ENCODE measurements at regions not wholly inside any gene's neighbourhood (a gene's known extent, or its start where the extent isn't known, plus 50 kb on each side); places are given as distances from the start of the nearest gene placed in this dataset.
A peak's percentile ranks its signal among the peaks of the same experiment; 100 is the strongest.

- DNase-seq (ENCODE audit: extremely low spot score in 2 of 2) = no peak
- Histone ChIP-seq H3K4me1 (no peaks in the 10 kb centered on the region), H3K27ac (no peak overlapping the region), H3K27me3 (no peaks in the 10 kb centered on the region), H3K4me3 (no peak overlapping the region), H3K36me3 (no peaks in the 10 kb centered on the region), H3K9me3 (no peaks in the 10 kb centered on the region)
- TF ChIP-seq POLR2A (IDR thresholded peaks at IDR 0.05) (no peak), POLR2AphosphoS5 (IDR thresholded peaks at IDR 0.05; ENCODE audit: insufficient read depth in 1 of 2, low read depth in 1 of 2) (peak in 1 of 2 donors; percentile 58)
- intact Hi-C loops (cut with DNase I) = no loop called here
Measured at GRCh38 chr11:104668797-104669463, 229.3 kb downstream of the CASP12 start.

- H3K27ac ChIP-seq = no peak overlapping the region
- no peaks in the 10 kb centered on the region for H3K4me1 ChIP-seq
- no peaks in the 10 kb centered on the region for H3K27me3 ChIP-seq
- intact Hi-C loops (cut with DNase I) = no loop called here
- TF ChIP-seq CTCF (IDR thresholded peaks at IDR 0.05) (no peak), POLR2AphosphoS5 (IDR thresholded peaks at IDR 0.05; ENCODE audit: insufficient read depth in 1 of 2, low read depth in 1 of 2) (no peak), POLR2A (IDR thresholded peaks at IDR 0.05) (no peak)
- H3K9me3 ChIP-seq = no peaks in the 10 kb centered on the region
- H3K4me3 ChIP-seq = no peak overlapping the region
- no peak for DNase-seq (ENCODE audit: extremely low spot score in 2 of 2)
- H3K36me3 ChIP-seq = no peaks in the 10 kb centered on the region
Measured at GRCh38 chr11:104666624-104667023, 231.6 kb downstream of the CASP12 start.

- H3K27ac ChIP-seq = no peak overlapping the region
- H3K4me1 ChIP-seq = no peaks in the 10 kb centered on the region
- no peaks in the 10 kb centered on the region for H3K9me3 ChIP-seq
- intact Hi-C loops (cut with DNase I) = no loop called here
- H3K4me3 ChIP-seq = no peak overlapping the region
- H3K36me3 ChIP-seq = no peaks in the 10 kb centered on the region
- no peak for DNase-seq (ENCODE audit: extremely low spot score in 2 of 2)
- TF ChIP-seq POLR2AphosphoS5 (IDR thresholded peaks at IDR 0.05; ENCODE audit: insufficient read depth in 1 of 2, low read depth in 1 of 2) = no peak
- TF ChIP-seq POLR2A (IDR thresholded peaks at IDR 0.05) = no peak
- TF ChIP-seq CTCF (IDR thresholded peaks at IDR 0.05) = no peak
- H3K27me3 ChIP-seq = no peaks in the 10 kb centered on the region
Measured at GRCh38 chr11:104665641-104666040, 232.6 kb downstream of the CASP12 start.

GRCh38 chr11:104663190-104664140 lies 234.8 kb downstream of the CASP12 start:
- intact Hi-C loops (cut with DNase I) = no loop called here
- no peaks in the 10 kb centered on the region for H3K36me3 ChIP-seq
- H3K9me3 ChIP-seq = no peaks in the 10 kb centered on the region
- no peak overlapping the region for H3K4me3 ChIP-seq
- no peaks in the 10 kb centered on the region for H3K4me1 ChIP-seq
- H3K27ac ChIP-seq = no peak overlapping the region
- H3K27me3 ChIP-seq = no peaks in the 10 kb centered on the region
- DNase-seq (ENCODE audit: extremely low spot score in 2 of 2) = no peak
- TF ChIP-seq POLR2AphosphoS5 (IDR thresholded peaks at IDR 0.05; ENCODE audit: insufficient read depth in 1 of 2, low read depth in 1 of 2) = no peak

GRCh38 chr11:104661901-104662300 lies 236.4 kb downstream of the CASP12 start:
- H3K4me1 ChIP-seq = no peaks in the 10 kb centered on the region
- DNase-seq (ENCODE audit: extremely low spot score in 2 of 2) = no peak
- H3K36me3 ChIP-seq = no peaks in the 10 kb centered on the region
- no peak overlapping the region for H3K4me3 ChIP-seq
- H3K9me3 ChIP-seq = no peaks in the 10 kb centered on the region
- H3K27me3 ChIP-seq = no peaks in the 10 kb centered on the region
- H3K27ac ChIP-seq = no peak overlapping the region
- intact Hi-C loops (cut with DNase I) = no loop called here
- TF ChIP-seq CTCF (IDR thresholded peaks at IDR 0.05) (no peak), POLR2AphosphoS5 (IDR thresholded peaks at IDR 0.05; ENCODE audit: insufficient read depth in 1 of 2, low read depth in 1 of 2) (no peak), POLR2A (IDR thresholded peaks at IDR 0.05) (no peak)
